HFFc6 (cell line): ENCODE measurements at regions not wholly inside any gene's neighbourhood (a gene's known extent, or its start where the extent isn't known, plus 50 kb on each side); places are given as distances from the start of the nearest gene placed in this dataset.

Experiments used
- DNase-seq: peaks from one replicate; pipeline ENCODE4 v3.0.0-alpha.2; 2018
- H3K27ac Mint-ChIP-seq: 2 replicates; pipeline ENCODE4 v1.8.0; 2020; ENCODE audit warnings: mild to moderate bottlenecking, mixed read lengths
- H3K27me3 Mint-ChIP-seq: 2 replicates; pipeline ENCODE4 v1.8.0; 2021; ENCODE audit warnings: mild to moderate bottlenecking, moderate library complexity, mixed read lengths; ENCODE audit not compliant: insufficient read depth
- H3K36me3 Mint-ChIP-seq: 2 replicates; pipeline ENCODE4 v1.8.0; 2021; ENCODE audit warnings: low read depth, mixed read lengths
- H3K4me1 Mint-ChIP-seq: 2 replicates; pipeline ENCODE4 v1.8.0; 2020; ENCODE audit warnings: low read depth, mixed read lengths
- H3K4me3 Mint-ChIP-seq: 2 replicates; pipeline ENCODE4 v1.8.0; 2020; ENCODE audit warnings: mild to moderate bottlenecking, moderate library complexity, mixed read lengths
- H3K9me3 Mint-ChIP-seq: 2 replicates; pipeline ENCODE4 v1.8.0; 2020; ENCODE audit warnings: mild to moderate bottlenecking, mixed read lengths
- CTCF ChIP-seq: fragments of 200-600 bp; sonication (generic); IDR thresholded peaks from 2 replicates; pipeline ENCODE4 v1.5.0; 2021; ENCODE audit warnings: antibody characterized with exemption, mild to moderate bottlenecking

GRCh38 chr5:143892271-143892670, 80.3 kb downstream of the HMHB1 start:
- Mint-ChIP-seq H3K4me1 (peaks cover 50% of the 10 kb centered on the region), H3K36me3 (peaks cover 4% of the 10 kb centered on the region; the same call in 1 of the 2 replicates), H3K9me3 (no peaks in the 10 kb centered on the region), H3K27me3 (no peaks in the 10 kb centered on the region; the same call in 1 of the 2 replicates), H3K27ac (no peak overlapping the region), H3K4me3 (no peak overlapping the region)
- DNase-seq: no peak
- no peak for TF ChIP-seq CTCF

GRCh38 chr5:143892908-143893307, 80.9 kb downstream of the HMHB1 start:
- H3K4me1 Mint-ChIP-seq: peaks cover 50% of the 10 kb centered on the region
- TF ChIP-seq CTCF: no peak
- H3K27me3 Mint-ChIP-seq: no peaks in the 10 kb centered on the region; the same call in 1 of the 2 replicates
- DNase-seq: no peak
- H3K9me3 Mint-ChIP-seq: no peaks in the 10 kb centered on the region
- H3K27ac Mint-ChIP-seq: no peak overlapping the region
- no peak overlapping the region for H3K4me3 Mint-ChIP-seq
- peaks cover 4% of the 10 kb centered on the region; the same call in 1 of the 2 replicates for H3K36me3 Mint-ChIP-seq

GRCh38 chr5:143893638-143894037, 81.7 kb downstream of the HMHB1 start:
- H3K4me3 Mint-ChIP-seq: no peak overlapping the region
- no peak overlapping the region for H3K27ac Mint-ChIP-seq
- TF ChIP-seq CTCF: no peak
- H3K27me3 Mint-ChIP-seq: no peaks in the 10 kb centered on the region; the same call in 1 of the 2 replicates
- H3K36me3 Mint-ChIP-seq: peaks cover 4% of the 10 kb centered on the region; the same call in 1 of the 2 replicates
- H3K9me3 Mint-ChIP-seq: no peaks in the 10 kb centered on the region
- H3K4me1 Mint-ChIP-seq: peaks cover 50% of the 10 kb centered on the region
- no peak for DNase-seq

- Mint-ChIP-seq H3K27me3 (peaks cover 2% of the 10 kb centered on the region), H3K36me3 (peaks cover 2% of the 10 kb centered on the region; the same call in 1 of the 2 replicates), H3K27ac (peak overlapping the region; percentile 73), H3K9me3 (no peaks in the 10 kb centered on the region), H3K4me1 (peaks cover 38% of the 10 kb centered on the region), H3K4me3 (no peak overlapping the region)
- DNase-seq: no peak
- no peak for TF ChIP-seq CTCF
Measured at GRCh38 chr5:143896516-143896915, 84.6 kb downstream of the HMHB1 start.

- Mint-ChIP-seq H3K9me3 (no peaks in the 10 kb centered on the region), H3K27ac (peak overlapping the region; percentile 73), H3K27me3 (peaks cover 2% of the 10 kb centered on the region; the same call in 1 of the 2 replicates), H3K4me3 (no peak overlapping the region), H3K36me3 (no peaks in the 10 kb centered on the region), H3K4me1 (peaks cover 36% of the 10 kb centered on the region)
- DNase-seq: peak; percentile 33
- TF ChIP-seq CTCF: no peak
Measured at GRCh38 chr5:143896966-143897365, 85.0 kb downstream of the HMHB1 start.

GRCh38 chr5:143898381-143898780, 86.4 kb downstream of the HMHB1 start:
- Mint-ChIP-seq H3K27ac (no peak overlapping the region), H3K4me3 (no peak overlapping the region), H3K4me1 (peaks cover 36% of the 10 kb centered on the region), H3K9me3 (no peaks in the 10 kb centered on the region), H3K27me3 (peaks cover 2% of the 10 kb centered on the region; the same call in 1 of the 2 replicates), H3K36me3 (no peaks in the 10 kb centered on the region)
- TF ChIP-seq CTCF: no peak
- DNase-seq: no peak
